Left kidney (tissue), 1 donor: ENCODE measurements at regions not wholly inside any gene's neighbourhood (a gene's known extent, or its start where the extent isn't known, plus 50 kb on each side); places are given as distances from the start of the nearest gene placed in this dataset.
"Not testable (repeated sequence)": the region's sequence is repeated elsewhere in the genome, so short reads cannot be mapped to it uniquely, and the experiment has no call there.

Experiments used
- DNase-seq: peaks from one replicate; pipeline ENCODE4 v3.0.0-alpha.2; 2013

DNA sequence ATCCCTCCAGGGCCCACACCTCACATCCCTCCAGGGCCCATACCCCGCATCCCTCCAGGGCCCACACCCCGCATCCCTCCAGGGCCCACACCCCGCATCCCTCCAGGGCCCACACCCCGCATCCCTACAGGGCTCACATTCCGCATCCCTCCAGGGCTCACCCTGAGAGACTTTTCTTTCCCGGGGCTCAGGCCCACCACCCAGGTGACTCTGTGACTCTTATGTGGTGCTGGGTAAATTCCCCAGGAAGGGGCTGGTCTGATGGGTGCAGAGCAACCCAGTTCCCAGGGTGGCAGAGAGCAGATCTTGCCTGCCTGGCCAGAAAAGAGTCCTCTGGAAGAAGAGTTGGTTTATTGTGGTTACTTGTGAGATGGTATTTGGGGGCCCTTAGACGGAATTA lies 290.7 kb downstream of the TCERG1L start:
- no peak for DNase-seq

DNA sequence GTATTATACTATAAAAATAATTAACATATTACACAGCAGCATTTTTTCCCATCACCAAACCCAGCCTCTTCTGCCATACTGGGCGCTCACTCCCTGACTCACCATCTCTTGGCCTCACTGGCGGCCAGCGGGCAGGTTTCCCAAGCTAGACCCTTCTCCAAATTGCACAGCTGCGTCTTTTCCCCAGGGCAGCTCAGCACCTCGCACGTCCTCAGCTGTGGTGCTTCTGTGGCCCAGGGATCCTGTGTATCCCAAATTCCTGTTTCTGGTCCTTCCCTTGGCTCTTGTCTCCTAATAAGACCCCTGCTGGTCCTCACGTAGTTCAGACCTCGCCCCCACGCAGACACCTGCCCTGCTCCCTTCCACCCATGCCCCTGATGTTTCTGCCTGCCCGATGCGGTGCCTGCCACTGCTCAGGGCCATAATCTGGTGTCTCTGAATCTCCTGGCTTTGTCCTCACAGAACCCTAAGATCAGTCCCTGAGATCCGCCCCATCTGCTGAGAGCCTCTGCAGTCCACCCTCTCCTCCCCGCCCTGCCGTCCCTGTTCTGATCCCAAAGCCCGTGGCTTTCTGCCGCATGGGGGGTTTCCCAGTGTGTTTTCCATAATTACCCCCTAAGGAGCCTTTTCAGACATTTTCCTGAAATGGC lies 290.1 kb downstream of the TCERG1L start:
- no peak for DNase-seq

DNA sequence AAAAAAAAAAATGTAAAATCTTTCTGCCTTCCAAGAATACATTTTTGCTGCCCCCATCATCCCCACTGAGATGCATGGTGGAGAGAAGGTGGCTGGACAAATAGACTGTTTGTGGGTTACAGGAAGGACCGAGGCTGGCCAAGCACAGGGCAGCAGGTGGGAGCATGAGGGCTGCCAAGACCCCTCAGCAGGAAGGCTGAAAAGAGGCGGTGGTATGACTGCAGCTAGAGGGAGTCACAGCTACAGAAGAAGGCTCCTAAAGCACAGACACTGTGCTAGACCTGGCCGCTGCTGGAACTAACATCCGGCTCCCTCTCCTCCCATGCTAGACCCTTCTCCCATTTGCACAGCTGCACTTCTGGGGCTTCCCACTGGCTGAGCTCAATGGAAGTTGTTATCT lies 289.6 kb downstream of the TCERG1L start:
- DNase-seq, result no peak

DNA sequence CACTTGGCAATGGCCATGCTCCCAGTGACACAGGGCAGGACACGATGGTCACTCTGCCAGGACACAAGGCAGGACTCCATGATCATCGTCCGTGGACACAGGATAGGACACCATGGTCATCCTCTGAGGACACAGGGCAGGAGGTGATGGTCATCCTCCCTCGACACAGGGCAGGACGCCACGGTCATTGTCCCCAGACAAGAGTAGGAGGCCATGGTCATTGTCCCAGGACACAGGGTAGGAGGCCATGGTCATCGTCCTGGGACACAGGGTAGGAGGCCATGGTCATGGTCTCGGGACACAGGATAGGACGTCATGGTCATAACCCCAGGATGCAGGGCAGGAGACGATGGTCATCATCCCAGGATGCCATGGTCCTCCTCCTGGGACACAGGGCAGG lies 289.2 kb downstream of the TCERG1L start:
- no peak for DNase-seq

DNA sequence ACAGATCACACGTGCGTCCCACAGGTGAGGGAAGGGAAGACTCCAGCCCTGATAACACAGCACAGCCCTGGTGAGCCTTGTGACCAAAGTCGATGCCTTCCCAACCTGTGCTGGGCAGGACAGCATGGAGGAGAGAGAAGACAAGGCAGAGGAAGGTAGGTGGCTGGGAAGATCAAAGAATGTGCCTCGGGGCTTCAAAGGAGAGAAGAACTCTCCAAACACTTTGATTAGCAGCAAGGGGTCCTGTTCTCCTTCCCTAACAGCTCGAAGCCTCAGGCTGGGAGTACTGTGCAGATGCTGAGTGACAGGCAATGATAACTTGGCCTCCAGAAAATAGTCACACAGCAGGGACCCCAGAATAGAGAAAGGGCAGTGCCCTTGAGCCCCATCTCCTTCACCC lies 288.5 kb downstream of the TCERG1L start:
- no peak for DNase-seq

DNA sequence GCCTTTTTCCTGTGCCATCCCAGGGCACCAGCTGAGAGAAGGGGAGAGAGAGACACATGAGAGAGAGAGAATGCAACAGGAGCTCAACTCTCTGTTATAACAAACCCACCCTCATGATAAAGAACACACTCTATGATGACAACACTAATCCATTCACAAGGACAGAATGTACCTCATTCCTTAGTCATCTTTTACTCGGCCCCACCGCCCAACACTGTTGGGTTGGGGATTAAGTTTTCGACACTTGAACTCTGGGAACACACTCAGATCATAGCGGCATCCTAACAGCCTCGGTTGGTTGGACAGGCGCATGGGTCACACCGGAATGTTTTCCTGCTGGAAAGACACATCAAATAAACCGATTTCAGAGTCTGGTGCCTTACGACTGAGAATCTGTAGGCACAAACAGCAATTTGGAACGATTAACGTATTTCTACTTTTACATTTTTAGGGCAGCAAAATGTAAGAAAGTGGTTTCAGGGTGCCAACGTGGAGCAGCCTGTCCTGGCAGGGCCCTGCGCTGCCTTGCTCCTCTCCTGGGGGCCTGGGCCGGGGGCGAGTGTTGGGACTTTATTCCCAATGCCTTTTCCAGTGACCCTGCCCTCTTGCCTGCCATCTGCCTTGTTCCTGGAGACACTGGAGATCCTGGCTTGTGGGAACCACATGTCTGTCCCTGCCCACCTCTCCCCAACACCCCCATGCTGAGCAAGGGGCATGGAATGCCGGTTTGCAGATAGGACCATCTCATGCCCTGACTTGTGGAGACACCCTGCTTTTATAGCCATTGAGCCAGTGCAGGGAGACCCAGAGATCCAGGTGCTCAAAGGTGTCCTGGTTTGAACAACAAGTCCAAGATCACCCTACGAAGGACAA lies 287.0 kb downstream of the TCERG1L start:
- DNase-seq, result no peak

DNA sequence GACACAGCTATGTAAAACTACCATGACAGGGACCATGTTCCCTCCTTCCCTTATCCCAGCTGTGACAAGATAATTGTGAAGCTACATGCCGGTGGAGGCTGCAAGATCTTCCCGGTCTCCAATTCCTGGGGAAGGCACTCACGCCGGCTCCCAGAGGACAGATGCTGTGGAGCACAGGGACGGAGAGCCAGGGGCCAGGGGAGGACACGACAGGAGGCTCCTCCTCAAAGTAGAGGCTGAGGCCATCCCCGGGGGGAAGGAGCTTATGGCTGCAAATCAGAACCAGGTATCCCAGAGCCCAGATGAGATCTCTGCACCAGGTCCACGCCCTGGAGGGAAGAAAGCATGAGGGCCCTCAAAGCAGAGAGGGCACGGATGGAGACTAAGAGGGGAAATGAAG lies 286.2 kb downstream of the TCERG1L start:
- no peak for DNase-seq

DNA sequence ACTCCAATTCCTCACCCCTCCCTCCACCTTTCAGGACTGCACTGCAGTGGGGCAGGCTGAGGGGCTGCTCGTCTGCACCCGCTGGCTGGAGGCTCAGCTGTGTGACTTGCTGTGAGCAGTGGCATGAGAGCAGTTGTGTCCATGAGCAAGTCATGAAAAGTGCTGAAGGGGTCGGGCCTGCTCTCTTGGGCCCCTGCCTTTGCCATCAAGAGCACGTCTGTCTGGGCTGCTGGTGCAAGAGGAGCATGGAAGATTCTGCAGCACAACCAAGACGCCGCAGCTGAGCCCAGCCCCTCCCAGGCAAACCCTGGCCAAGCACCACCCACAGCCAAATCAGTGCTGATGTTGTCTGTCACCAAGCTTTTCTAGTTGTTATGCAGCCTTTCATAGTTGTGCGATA lies 284.3 kb downstream of the TCERG1L start:
- DNase-seq, result no peak

DNA sequence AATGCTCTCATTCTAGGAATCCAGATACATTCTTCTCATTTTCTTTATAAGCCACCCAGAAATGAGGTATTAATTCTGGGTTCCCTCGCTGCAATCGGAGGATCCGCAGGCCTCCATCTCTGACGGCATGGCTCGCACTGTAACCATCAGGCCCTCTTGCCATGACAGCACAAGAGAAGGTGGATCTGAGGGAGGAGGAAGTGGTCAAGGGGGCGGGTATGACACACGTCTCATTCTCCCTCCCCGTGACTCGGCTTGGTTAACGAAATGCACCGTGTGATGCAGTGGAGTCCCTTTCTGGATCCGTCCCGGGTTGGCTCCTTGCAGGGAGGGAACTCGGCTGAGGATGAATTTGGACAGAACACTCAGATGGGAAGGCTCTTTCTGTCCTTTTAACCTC lies 280.2 kb downstream of the TCERG1L start:
- DNase-seq, result no peak

DNA sequence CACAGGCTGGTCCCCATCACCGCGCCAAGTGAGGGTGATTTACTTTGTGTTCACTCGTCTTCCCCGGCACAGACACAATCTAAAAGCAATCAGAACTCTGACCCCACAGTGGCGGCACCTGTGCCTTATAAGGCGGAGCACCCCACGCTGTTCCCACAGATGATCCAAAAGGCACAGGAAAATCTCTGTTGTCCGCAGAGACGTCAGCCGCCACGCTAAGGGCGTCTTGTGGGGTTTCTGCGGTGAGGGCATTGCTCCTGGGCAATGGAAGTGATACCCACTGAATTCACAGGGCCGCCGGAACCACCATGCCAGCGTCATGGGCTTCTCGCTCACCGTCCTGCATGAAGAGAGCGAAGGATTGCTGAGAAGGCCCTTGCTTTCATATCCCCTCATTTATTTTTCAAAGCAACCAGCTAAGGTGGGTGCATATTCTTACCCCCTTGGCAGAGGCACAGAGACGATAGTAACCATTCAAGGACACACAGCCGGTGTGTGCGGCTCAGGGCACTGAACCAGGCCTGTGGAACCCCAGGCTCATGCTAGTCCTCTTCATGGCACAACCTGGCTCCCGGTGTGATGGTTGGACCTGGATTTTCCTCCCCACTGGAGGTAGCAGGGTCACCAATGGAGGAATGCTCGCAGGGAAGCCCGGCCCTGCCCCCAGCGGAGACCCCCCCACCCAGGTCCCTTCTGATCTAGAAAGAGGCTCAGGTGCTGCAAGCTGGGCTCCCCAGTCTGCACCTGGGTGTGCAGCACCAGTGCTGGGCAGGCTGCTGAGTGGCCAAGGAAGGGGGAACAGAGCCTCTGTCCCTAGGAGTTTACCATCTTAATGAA lies 279.0 kb downstream of the TCERG1L start:
- DNase-seq, result no peak

DNA sequence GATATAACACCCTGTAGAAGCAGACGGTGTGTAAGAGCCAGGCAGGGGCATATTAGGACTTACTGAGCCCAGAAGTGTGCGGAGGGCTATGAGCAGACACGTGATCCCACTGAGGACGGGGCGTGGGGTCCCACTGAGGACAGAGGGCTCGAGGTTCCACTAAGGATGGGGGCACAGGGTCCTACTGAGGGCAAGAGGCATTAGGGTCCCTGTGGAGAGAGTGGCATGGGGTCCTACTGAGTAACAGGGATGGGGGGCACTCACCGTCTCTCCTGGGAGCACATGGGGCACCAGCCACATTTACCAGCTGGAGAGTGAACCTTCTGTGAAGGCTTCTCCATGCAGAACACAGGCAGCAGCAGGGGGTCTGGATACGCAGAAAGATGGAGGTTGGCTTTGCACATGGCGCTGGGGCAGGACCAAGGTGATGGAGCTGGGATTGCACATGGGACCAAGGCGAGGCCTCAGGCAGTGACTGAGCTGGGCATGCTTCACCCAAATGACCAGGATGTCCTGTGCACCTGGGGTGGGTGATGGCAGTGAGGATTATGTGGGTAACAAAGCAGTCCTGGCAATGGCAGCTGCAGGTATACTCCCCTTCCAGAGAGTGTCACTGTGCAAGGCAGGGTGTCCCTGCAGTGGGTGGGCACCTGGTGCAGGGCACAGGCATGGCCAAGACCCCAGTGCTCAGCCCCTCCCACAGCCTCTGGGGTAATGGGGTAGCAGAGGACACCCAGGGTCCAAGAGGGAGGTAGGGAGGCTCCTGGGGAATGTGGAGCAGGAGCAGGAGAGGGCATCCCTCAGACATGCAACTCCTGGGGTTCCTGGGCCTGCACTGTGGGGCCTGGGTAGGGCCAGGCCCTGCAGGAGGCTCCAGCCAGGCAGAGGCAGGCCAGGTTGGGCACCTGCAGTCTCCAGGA lies 278.1 kb downstream of the TCERG1L start:
- DNase-seq, result no peak

DNA sequence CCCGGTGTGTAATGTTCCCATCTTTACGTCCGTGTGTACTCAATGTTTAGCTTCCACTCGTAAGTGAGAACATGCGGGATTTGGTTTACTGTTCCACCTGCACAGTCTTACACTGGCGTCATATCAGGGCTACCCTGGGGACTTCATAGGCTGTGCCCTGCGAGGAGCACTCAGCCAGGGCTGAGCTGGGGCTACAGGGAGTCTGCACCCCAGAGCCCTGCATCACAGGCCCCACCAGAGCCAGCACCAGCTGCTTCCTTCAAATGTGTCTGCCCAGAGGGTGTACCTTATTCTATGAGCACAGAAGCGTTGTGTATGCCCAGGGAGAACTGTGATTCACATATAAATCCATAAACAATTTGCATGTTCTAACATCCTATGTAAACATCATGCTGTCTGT lies 277.1 kb downstream of the TCERG1L start:
- no peak for DNase-seq

DNA sequence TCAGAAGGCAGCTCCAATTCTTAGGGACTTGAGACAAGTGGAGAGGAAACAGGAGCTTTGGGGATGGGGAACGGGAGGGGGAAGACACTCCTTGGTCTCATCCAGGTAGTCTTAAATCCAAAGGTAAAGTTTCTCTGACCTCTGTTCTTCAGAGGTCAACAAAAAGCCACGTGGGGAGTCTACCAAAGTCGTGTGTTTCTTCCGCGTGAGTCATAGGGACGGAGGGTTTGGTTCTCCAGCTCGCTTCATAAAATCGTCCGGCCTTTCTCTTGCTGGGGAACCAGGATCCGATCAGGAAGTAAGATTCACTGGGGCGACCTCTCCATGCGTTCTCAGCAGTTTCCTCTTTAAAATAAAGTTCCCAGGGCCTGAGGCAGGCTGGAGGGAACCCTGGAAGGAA lies 275.7 kb downstream of the TCERG1L start:
- DNase-seq, result no peak

DNA sequence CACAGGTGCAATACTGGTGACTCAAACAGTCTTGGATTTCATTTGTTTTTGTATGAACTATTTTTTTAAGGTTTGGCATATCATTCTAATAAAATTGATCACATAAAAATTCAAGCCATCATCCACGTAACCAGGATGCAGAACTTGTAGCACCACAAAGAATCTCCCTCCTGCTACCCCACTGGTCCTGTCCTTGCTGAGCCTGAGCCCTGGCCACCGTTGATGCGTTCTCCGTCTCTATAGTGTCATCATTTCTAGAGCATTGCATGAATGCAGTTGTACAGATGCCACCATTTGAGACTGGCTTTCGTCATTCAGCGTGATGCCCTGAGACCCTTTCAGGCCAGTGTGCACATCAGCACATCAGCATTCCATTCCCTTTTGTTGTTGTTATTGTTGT lies 273.5 kb downstream of the TCERG1L start:
- DNase-seq, result no peak

DNA sequence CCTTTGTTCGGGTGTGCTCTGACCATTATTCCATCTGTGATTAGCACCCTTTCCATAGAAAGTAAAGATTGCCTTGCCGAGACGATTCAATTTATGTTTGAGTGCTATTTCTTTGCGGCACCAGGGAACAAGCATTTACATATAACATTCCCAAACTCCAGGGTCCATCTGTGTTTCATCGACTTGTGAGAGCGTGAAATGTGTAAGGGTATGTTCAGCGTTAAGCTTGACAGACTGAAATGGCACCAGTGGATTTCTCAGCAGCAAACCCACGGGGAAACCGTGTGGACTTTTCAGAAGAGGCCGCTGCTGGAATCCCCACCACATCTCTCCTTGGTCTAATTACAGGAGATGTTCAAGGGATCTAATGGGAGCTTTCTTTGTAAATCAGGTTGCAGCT lies 270.5 kb downstream of the TCERG1L start:
- DNase-seq, result no peak

DNA sequence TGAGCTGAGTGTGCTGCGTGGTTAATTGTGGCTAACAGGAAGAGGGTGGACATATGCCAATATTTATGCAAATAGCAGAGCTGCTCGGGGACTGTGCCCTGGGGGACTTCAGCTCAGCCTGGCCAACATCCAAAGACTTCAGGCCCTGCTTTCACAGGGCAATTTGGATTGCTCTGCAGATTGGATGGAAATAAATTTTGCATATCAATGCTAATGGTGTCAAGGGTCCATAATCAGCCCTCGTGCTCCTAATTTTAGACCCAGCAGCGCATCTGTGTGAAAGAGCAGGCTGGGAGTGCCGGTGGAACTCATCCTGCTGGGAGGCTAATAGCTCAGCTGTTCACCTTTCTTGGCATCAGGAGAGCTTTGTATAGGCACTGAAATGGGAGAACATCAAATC lies 270.1 kb downstream of the TCERG1L start:
- DNase-seq, result no peak

DNA sequence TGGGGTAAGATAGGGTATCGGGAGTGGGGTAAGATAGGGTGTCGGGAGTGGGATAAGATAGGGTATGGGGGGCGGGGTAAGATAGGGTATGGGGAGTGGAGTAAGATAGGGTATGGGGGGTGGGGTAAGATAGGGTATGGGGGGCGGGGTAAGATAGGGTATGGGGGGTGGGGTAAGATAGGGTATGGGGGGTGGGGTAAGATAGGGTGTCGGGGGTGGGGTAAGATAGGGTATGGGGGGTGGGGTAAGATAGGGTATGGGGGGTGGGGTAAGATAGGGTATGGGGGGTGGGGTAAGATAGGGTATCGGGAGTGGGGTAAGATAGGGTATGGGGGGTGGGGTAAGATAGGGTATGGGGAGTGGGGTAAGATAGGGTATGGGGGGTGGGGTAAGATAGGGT lies 269.5 kb downstream of the TCERG1L start:
- DNase-seq, result not testable (repeated sequence)
